H1 (cell line): ENCODE measurements at regions not wholly inside any gene's neighbourhood (a gene's known extent, or its start where the extent isn't known, plus 50 kb on each side); places are given as distances from the start of the nearest gene placed in this dataset.
A peak's percentile ranks its signal among the peaks of the same experiment; 100 is the strongest.

Source experiments
- CTCF ChIA-PET: fragments of 300-600 bp; sonication (Branson Sonifier 250); formaldehyde crosslinking; loops from one replicate; lab custom pipeline; 2021; ENCODE audit not compliant: partially characterized antibody; lab: Charles Lee
- POLR2A ChIA-PET: fragments of 300-600 bp; sonication (Branson Sonifier 250); formaldehyde crosslinking; loops from one replicate; lab custom pipeline; 2021; ENCODE audit warnings: inconsistent platforms; ENCODE audit not compliant: partially characterized antibody; lab: Charles Lee
- DNase-seq, 2 experiments: peaks; one replicate each; pipeline versions ENCODE4 v3.0.0 to v3.0.0-alpha.2; 2010 to 2022; ENCODE audit warnings: low spot score in 2 of 2, low read depth in 1 of 2, mixed read lengths in 1 of 2
- FAIRE-seq: peaks from 2 replicates; lab custom pipeline; 2011; peaks lifted over from hg19 to GRCh38; lab: Jason Lieb, UNC
- H2AFZ ChIP-seq: 2 replicates; pipeline ENCODE4 v1.8.1; 2012; ENCODE audit warnings: low read length, inconsistent platforms
- H2AK5ac ChIP-seq: 2 replicates; pipeline ENCODE4 v1.6.1; 2013; ENCODE audit warnings: low read depth, low read length
- H2BK120ac ChIP-seq: replicated peaks from 2 replicates; pipeline ENCODE3; 2013; ENCODE audit warnings: low read depth, low read length, inconsistent platforms
- H2BK12ac ChIP-seq: 2 replicates; pipeline ENCODE4 v1.6.1; 2013; ENCODE audit warnings: low read depth, low read length
- H2BK15ac ChIP-seq: 2 replicates; pipeline ENCODE4 v1.6.1; 2013; ENCODE audit warnings: low read length
- H2BK20ac ChIP-seq: 2 replicates; pipeline ENCODE4 v1.6.1; 2013; ENCODE audit warnings: low read length
- H2BK5ac ChIP-seq: 2 replicates; pipeline ENCODE4 v1.6.1; 2013; ENCODE audit warnings: low read depth, low read length
- H3K14ac ChIP-seq: 2 replicates; pipeline ENCODE4 v1.6.1; 2013; ENCODE audit warnings: inconsistent platforms; ENCODE audit not compliant: insufficient read length
- H3K18ac ChIP-seq: 2 replicates; pipeline ENCODE4 v1.6.1; 2013; ENCODE audit warnings: low read length; ENCODE audit errors: extremely low read depth
- H3K23ac ChIP-seq: 2 replicates; pipeline ENCODE4 v1.6.1; 2013; ENCODE audit warnings: inconsistent platforms; ENCODE audit not compliant: insufficient read length
- H3K23me2 ChIP-seq: 2 replicates; pipeline ENCODE4 v1.6.1; 2013; ENCODE audit warnings: low read depth, low read length
- H3K27ac ChIP-seq: 2 replicates; pipeline ENCODE4 v1.6.1; 2011; ENCODE audit warnings: low read depth, low read length, inconsistent platforms
- H3K27me3 ChIP-seq, 4 experiments: replicated peaks in 1 of 4; 1 replicate in 1 of 4; 2 replicates in 3 of 4; pipeline versions ENCODE4 v1.6.1 to v1.8.1; 2011 to 2013; ENCODE audit warnings: low read length in 3 of 4, mild to moderate bottlenecking in 3 of 4, inconsistent platforms in 2 of 4, mixed read lengths in 2 of 4, moderate library complexity in 1 of 4; ENCODE audit not compliant: control insufficient read depth in 3 of 4, insufficient read depth in 3 of 4; ENCODE audit errors: extremely low read depth in 1 of 4
- H3K36me3 ChIP-seq, 4 experiments: 2 replicates each; pipeline versions ENCODE4 v1.6.1 to v1.8.1; 2011 to 2013; ENCODE audit warnings: mild to moderate bottlenecking in 4 of 4, low read length in 3 of 4, moderate library complexity in 2 of 4, control low read depth in 1 of 4, inconsistent platforms in 1 of 4; ENCODE audit not compliant: insufficient read depth in 4 of 4, control insufficient read depth in 2 of 4
- H3K4ac ChIP-seq: replicated peaks from 2 replicates; pipeline ENCODE3; 2013; ENCODE audit warnings: low read length, low read depth, mixed read lengths, inconsistent platforms; ENCODE audit not compliant: insufficient read length
- H3K4me1 ChIP-seq, 4 experiments: replicated peaks in 1 of 4; 1 replicate in 1 of 4; 2 replicates in 3 of 4; pipeline versions ENCODE4 v1.6.1 to v1.8.1; 2011 to 2013; ENCODE audit warnings: low read length in 3 of 4, inconsistent platforms in 2 of 4, mixed read lengths in 1 of 4; ENCODE audit not compliant: insufficient read depth in 4 of 4, control insufficient read depth in 3 of 4
- H3K4me2 ChIP-seq, 2 experiments: 2 replicates each; pipeline versions ENCODE4 v1.6.1 to v1.8.1; 2011 to 2013; ENCODE audit warnings: low read depth in 2 of 2, low read length in 2 of 2, control low read depth in 1 of 2, inconsistent platforms in 1 of 2, mild to moderate bottlenecking in 1 of 2; ENCODE audit not compliant: insufficient read depth in 1 of 2
- H3K4me3 ChIP-seq, 4 experiments: fragments of 200-600, 300-600 bp in 1 of 4; sonication (generic), shearing (Covaris generic), sonication (Bioruptor Twin) in 1 of 4; 2 replicates each; pipeline versions ENCODE4 v1.5.1 to v1.8.1; 2011 to 2016; ENCODE audit warnings: low read length in 4 of 4, low read depth in 3 of 4, control low read depth in 2 of 4, inconsistent platforms in 2 of 4, mild to moderate bottlenecking in 2 of 4, mixed read lengths in 1 of 4, moderate library complexity in 1 of 4; ENCODE audit not compliant: insufficient read depth in 2 of 4; ENCODE audit errors: extremely low read depth in 1 of 4
- H3K56ac ChIP-seq: replicated peaks from 2 replicates; pipeline ENCODE3; 2013; ENCODE audit warnings: low read depth, mild to moderate bottlenecking, mixed read lengths, low read length, inconsistent platforms; ENCODE audit not compliant: insufficient read length
- H3K79me1 ChIP-seq: 2 replicates; pipeline ENCODE4 v1.6.1; 2013; ENCODE audit warnings: low read depth, low read length, control low read depth
- H3K79me2 ChIP-seq, 2 experiments: 2 replicates each; pipeline versions ENCODE4 v1.6.1 to v1.8.1; 2012 to 2013; ENCODE audit warnings: low read length in 2 of 2, mild to moderate bottlenecking in 2 of 2, inconsistent platforms in 1 of 2; ENCODE audit not compliant: insufficient read depth in 2 of 2, control insufficient read depth in 1 of 2
- H3K9ac ChIP-seq, 4 experiments: replicated peaks in 1 of 4; 1 replicate in 1 of 4; 2 replicates in 3 of 4; pipeline versions ENCODE4 v1.6.1 to v1.8.1; 2011 to 2013; ENCODE audit warnings: low read depth in 3 of 4, low read length in 3 of 4, control low read depth in 2 of 4, mild to moderate bottlenecking in 2 of 4, moderate library complexity in 2 of 4, inconsistent platforms in 1 of 4; ENCODE audit errors: extremely low read depth in 1 of 4
- H3K9me3 ChIP-seq, 2 experiments: 2 replicates each; pipeline versions ENCODE4 v1.6.1 to v1.8.1; 2012 to 2013; ENCODE audit warnings: mild to moderate bottlenecking in 2 of 2, moderate library complexity in 2 of 2, control low read depth in 1 of 2, inconsistent platforms in 1 of 2, low read depth in 1 of 2, low read length in 1 of 2, mixed read lengths in 1 of 2; ENCODE audit not compliant: insufficient read depth in 2 of 2
- H4K20me1 ChIP-seq, 2 experiments: replicated peaks in 1 of 2; 2 replicates each; pipeline versions ENCODE3 to v1.8.1; 2011 to 2013; ENCODE audit warnings: inconsistent platforms in 2 of 2, low read length in 2 of 2, mild to moderate bottlenecking in 1 of 2; ENCODE audit not compliant: insufficient read depth in 2 of 2, control insufficient read depth in 1 of 2
- H4K5ac ChIP-seq: 2 replicates; pipeline ENCODE4 v1.6.1; 2013; ENCODE audit warnings: low read length, low read depth, mixed read lengths, inconsistent platforms; ENCODE audit not compliant: insufficient read length
- H4K8ac ChIP-seq: 2 replicates; pipeline ENCODE4 v1.8.0; 2013; ENCODE audit warnings: mild to moderate bottlenecking, moderate library complexity, low read length, inconsistent platforms; ENCODE audit not compliant: insufficient read depth; ENCODE audit errors: extremely low read depth
- H4K91ac ChIP-seq: replicated peaks from 2 replicates; pipeline ENCODE3; 2013; ENCODE audit warnings: low read length, mixed read lengths, inconsistent platforms; ENCODE audit not compliant: insufficient read length
- CREB1 ChIP-seq: IDR thresholded peaks from 2 replicates; pipeline ENCODE4 v1.6.1; 2012; ENCODE audit warnings: inconsistent platforms
- HDAC2 ChIP-seq, 2 experiments: fragments of 300-600 bp in 1 of 2; sonication (generic) in 1 of 2; IDR thresholded peaks; 2 replicates each; pipeline ENCODE4 v1.6.1; 2011 to 2012; ENCODE audit warnings: low read depth in 2 of 2, low read length in 2 of 2, mild to moderate bottlenecking in 2 of 2, moderate library complexity in 2 of 2, borderline replicate concordance in 1 of 2, inconsistent platforms in 1 of 2
- RFX5 ChIP-seq: IDR thresholded peaks from 2 replicates; pipeline ENCODE4 v1.6.1; 2011; ENCODE audit warnings: low read depth, low read length, improper control_type of control experiment, borderline replicate concordance
- SIN3A ChIP-seq, 2 experiments: IDR thresholded peaks in 1 of 2; conservative IDR thresholded peaks in 1 of 2; 2 replicates each; pipeline ENCODE4 v1.6.1; 2011 to 2012; ENCODE audit warnings: low read length in 2 of 2, improper control_type of control experiment in 1 of 2, low read depth in 1 of 2, mild to moderate bottlenecking in 1 of 2
- SIRT6 ChIP-seq: IDR thresholded peaks from one replicate; pipeline ENCODE4 v1.7.1; 2012; ENCODE audit warnings: low read length, inconsistent platforms
- WGBS, 2 experiments: shearing (Covaris generic) in 1 of 2; methylation state at CpG; one replicate each; pipeline versions ENCODE4 v1.1.6 to v1.1.7; 2013 to 2015; ENCODE audit warnings: low lambda C conversion rate in 2 of 2, mixed read lengths in 2 of 2, inconsistent platforms in 1 of 2, low coverage in 1 of 2, missing lambda C conversion rate in 1 of 2; ENCODE audit not compliant: insufficient replicate concordance in 2 of 2, insufficient coverage in 1 of 2, insufficient read length in 1 of 2; ENCODE audit errors: extremely low coverage in 1 of 2, missing lambda C conversion rate in 1 of 2; 5-methylcytosine and 5-hydroxymethylcytosine counted together

DNA sequence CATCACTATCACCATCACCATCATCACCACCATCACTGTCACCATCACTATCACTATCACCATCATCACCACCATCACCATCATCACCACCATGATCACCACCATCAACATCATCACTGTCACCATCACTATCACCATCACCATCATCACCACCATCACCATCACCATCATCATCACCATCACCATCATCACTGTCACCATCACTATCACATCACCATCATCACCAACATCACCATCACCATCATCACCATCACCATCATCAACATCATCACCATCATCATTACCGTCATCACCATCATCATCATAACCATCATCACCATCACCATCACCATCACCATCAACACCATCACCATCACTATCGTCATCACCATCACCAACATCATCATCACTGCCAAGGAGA is 273.8 kb downstream of the FOXL1 start:
- POLR2A ChIA-PET: no interaction called here
- no peak overlapping the region for H3K27ac ChIP-seq
- no peak overlapping the region for H3K18ac ChIP-seq
- DNase-seq (no peak), FAIRE-seq (no peak)
- H3K9ac ChIP-seq: no peak overlapping the region
- no peak overlapping the region for H2BK120ac ChIP-seq
- H3K27me3 ChIP-seq: no peaks in the 10 kb centered on the region
- no peak overlapping the region for H3K23ac ChIP-seq
- H3K36me3 ChIP-seq: no peaks in the 10 kb centered on the region
- no peak overlapping the region for H4K91ac ChIP-seq
- CTCF ChIA-PET: interaction anchor here (1.7 kb wide), 1 partner anchor 225 kb away, joined by 3 read pairs; no protein-coding TSS in a partner anchor
- H3K14ac ChIP-seq: no peak overlapping the region
- H4K5ac ChIP-seq: no peak overlapping the region
- no peak overlapping the region for H2BK5ac ChIP-seq
- H3K4ac ChIP-seq: no peak overlapping the region
- no peak overlapping the region for H2BK12ac ChIP-seq
- no peaks in the 10 kb centered on the region for H3K79me1 ChIP-seq
- no peak overlapping the region for H3K4me2 ChIP-seq
- H2BK15ac ChIP-seq: no peak overlapping the region
- peak overlapping the region; percentile 53 for H3K56ac ChIP-seq
- peaks cover 0 to 3% (median 0%) of the 10 kb centered on the region in 4 experiments; a peak in 1 of 7 replicates for H3K4me1 ChIP-seq
- H3K79me2 ChIP-seq: no peaks in the 10 kb centered on the region
- H4K20me1 ChIP-seq: peaks cover 0 to 5% of the 10 kb centered on the region in 2 experiments
- no peak overlapping the region for H2BK20ac ChIP-seq
- 90 to 100% methylated on average over 1 to 2 of the region's 2 CpGs for WGBS, 2 experiments
- no peaks in the 10 kb centered on the region for H3K9me3 ChIP-seq
- peaks cover 7% of the 10 kb centered on the region; the same call in 1 of the 2 replicates for H3K23me2 ChIP-seq
- H3K4me3 ChIP-seq: no peak overlapping the region
- no peak overlapping the region for H2AFZ ChIP-seq
- H2AK5ac ChIP-seq: peak overlapping the region; percentile 97; the same call in 1 of the 2 replicates
- H4K8ac ChIP-seq: no peak overlapping the region
- no peak for TF ChIP-seq SIRT6
- no peak for TF ChIP-seq RFX5
- TF ChIP-seq CREB1: no peak
- TF ChIP-seq SIN3A (conservative IDR thresholded peaks at IDR 0.05 in 1 of 2, IDR thresholded peaks at IDR 0.05 in 1 of 2; ENCODE audit: low read depth in 1 of 2, low read length in 2 of 2): no peak
- no peak for TF ChIP-seq HDAC2 (IDR thresholded peaks at IDR 0.05; ENCODE audit: borderline replicate concordance in 1 of 2, low read depth in 2 of 2, low read length in 2 of 2)
